ENCODE measurements at regions not wholly inside any gene's neighbourhood (a gene's known extent, or its start where the extent isn't known, plus 50 kb on each side); places are given as distances from the start of the nearest gene placed in this dataset.

- Histone ChIP-seq H3K36me3 (ENCODE audit: insufficient read depth, low read length) (no peaks in the 10 kb centered on the region), H3K4me1 (ENCODE audit: insufficient read depth, low read length) (no peaks in the 10 kb centered on the region), H3K27ac (ENCODE audit: low read depth in 1 of 2, low read length in 2 of 2) (no peak overlapping the region), H3K4me3 (ENCODE audit: low read length) (no peak overlapping the region), H3K27me3 (ENCODE audit: control insufficient read depth in 1 of 2, insufficient read depth in 2 of 2, low read length in 2 of 2) (no peaks in the 10 kb centered on the region), H3K9me3 (ENCODE audit: control insufficient read depth in 1 of 2, insufficient read depth in 1 of 2, low read length in 2 of 2) (no peaks in the 10 kb centered on the region)
- TF ChIP-seq CTCF (IDR thresholded peaks at IDR 0.05), result no peak
- intact Hi-C loops (cut with DNase I, micrococcal nuclease), result no loop called here
- DNase-seq (no peak), ATAC-seq (ENCODE audit: poor library complexity) (no peak)
- Mint-ChIP-seq H3K36me3 (ENCODE audit: low read depth) (no peaks in the 10 kb centered on the region), H3K27ac (no peak overlapping the region), H3K9me3 (peaks cover 4% of the 10 kb centered on the region), H3K4me3 (no peak overlapping the region), H3K4me1 (ENCODE audit: low read depth) (no peaks in the 10 kb centered on the region), H3K27me3 (no peaks in the 10 kb centered on the region)
- POLR2A ChIA-PET, result no interaction called here
- CTCF ChIA-PET, result no interaction called here
Measured at GRCh38 chr3:147895509-147895908, 486.3 kb downstream of the ZIC1 start.

- H3K4me1 ChIP-seq (ENCODE audit: insufficient read depth, low read length), result no peaks in the 10 kb centered on the region
- no peak overlapping the region for H3K4me3 ChIP-seq (ENCODE audit: low read length)
- CTCF ChIA-PET, result no interaction called here
- Mint-ChIP-seq H3K4me3 (no peak overlapping the region), H3K27me3 (no peaks in the 10 kb centered on the region), H3K4me1 (ENCODE audit: low read depth) (no peaks in the 10 kb centered on the region), H3K9me3 (peaks cover 6% of the 10 kb centered on the region), H3K27ac (no peak overlapping the region), H3K36me3 (ENCODE audit: low read depth) (no peaks in the 10 kb centered on the region)
- ATAC-seq (ENCODE audit: poor library complexity) (no peak), DNase-seq (no peak)
- no peak overlapping the region for H3K27ac ChIP-seq (ENCODE audit: low read depth in 1 of 2, low read length in 2 of 2)
- POLR2A ChIA-PET, result no interaction called here
- no peaks in the 10 kb centered on the region for H3K27me3 ChIP-seq (ENCODE audit: control insufficient read depth in 1 of 2, insufficient read depth in 2 of 2, low read length in 2 of 2)
- peaks cover 0 to 6% of the 10 kb centered on the region in 2 experiments for H3K9me3 ChIP-seq (ENCODE audit: control insufficient read depth in 1 of 2, insufficient read depth in 1 of 2, low read length in 2 of 2)
- TF ChIP-seq CTCF (IDR thresholded peaks at IDR 0.05), result no peak
- intact Hi-C loops (cut with DNase I, micrococcal nuclease), result no loop called here
- H3K36me3 ChIP-seq (ENCODE audit: insufficient read depth, low read length), result no peaks in the 10 kb centered on the region
Measured at GRCh38 chr3:147900851-147901250, 491.7 kb downstream of the ZIC1 start.

DNA sequence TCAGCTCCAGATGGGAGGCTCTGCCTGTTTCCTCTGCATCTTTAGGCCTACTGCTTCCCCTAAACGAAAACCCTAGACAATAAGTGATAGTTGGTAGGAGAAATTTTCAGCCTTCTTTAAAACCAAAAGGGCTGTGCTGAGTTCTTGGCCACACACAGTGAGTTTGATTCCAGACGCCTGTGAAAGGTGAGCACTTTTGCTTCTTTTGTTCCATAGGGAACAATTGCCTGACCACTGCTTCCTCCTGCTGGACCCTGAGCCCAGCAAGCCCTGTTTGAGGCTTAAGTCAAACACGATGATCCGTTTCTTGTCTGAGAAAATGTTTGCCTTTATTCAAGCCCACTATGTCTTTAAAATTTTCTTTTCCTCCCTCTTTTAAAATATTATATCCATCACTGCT lies 493.9 kb downstream of the ZIC1 start:
- H3K27me3 Mint-ChIP-seq, result no peaks in the 10 kb centered on the region
- Histone ChIP-seq H3K4me3 (ENCODE audit: low read length) (no peak overlapping the region), H3K27ac (ENCODE audit: low read depth in 1 of 2, low read length in 2 of 2) (no peak overlapping the region), H3K27me3 (ENCODE audit: control insufficient read depth in 1 of 2, insufficient read depth in 2 of 2, low read length in 2 of 2) (no peaks in the 10 kb centered on the region), H3K36me3 (ENCODE audit: insufficient read depth, low read length) (no peaks in the 10 kb centered on the region), H3K4me1 (ENCODE audit: insufficient read depth, low read length) (no peaks in the 10 kb centered on the region), H3K9me3 (ENCODE audit: control insufficient read depth in 1 of 2, insufficient read depth in 1 of 2, low read length in 2 of 2) (peaks cover 0 to 6% of the 10 kb centered on the region in 2 experiments)
- no peaks in the 10 kb centered on the region for H3K36me3 Mint-ChIP-seq (ENCODE audit: low read depth)
- POLR2A ChIA-PET, result no interaction called here
- H3K9me3 Mint-ChIP-seq, result peaks cover 4% of the 10 kb centered on the region
- no peak overlapping the region for H3K27ac Mint-ChIP-seq
- intact Hi-C loops (cut with DNase I, micrococcal nuclease), result no loop called here
- H3K4me1 Mint-ChIP-seq (ENCODE audit: low read depth), result no peaks in the 10 kb centered on the region
- no peak overlapping the region for H3K4me3 Mint-ChIP-seq
- no peak for DNase-seq
- no peak for ATAC-seq (ENCODE audit: poor library complexity)
- TF ChIP-seq CTCF (IDR thresholded peaks at IDR 0.05), result no peak
- CTCF ChIA-PET, result no interaction called here

Data from CD4-positive, alpha-beta T cell (primary cell).